Smooth muscle cell (in vitro differentiated cells): ENCODE measurements at regions not wholly inside any gene's neighbourhood (a gene's known extent, or its start where the extent isn't known, plus 50 kb on each side); places are given as distances from the start of the nearest gene placed in this dataset.

Experiments used
- DNase-seq: peaks from one replicate; lab custom pipeline; 2025; ENCODE audit not compliant: unreplicated experiment; lab: John Stamatoyannopoulos, UW
- H2AFZ ChIP-seq: fragments of 200-600 bp; sonication (generic); 2 replicates; pipeline ENCODE4 v1.6.0; 2016; ENCODE audit warnings: antibody characterized with exemption, low read depth, mild to moderate bottlenecking
- H3F3A ChIP-seq: fragments of 200-600 bp; sonication (generic); 2 replicates; pipeline ENCODE4 v1.6.0; 2017; ENCODE audit warnings: antibody characterized with exemption, low read depth
- H3K27ac ChIP-seq: fragments of 200-600 bp; sonication (generic); 2 replicates; pipeline ENCODE4 v1.5.1; 2016; ENCODE audit warnings: low read depth, mild to moderate bottlenecking
- H3K27me3 ChIP-seq: fragments of 200-600 bp; sonication (generic); 2 replicates; pipeline ENCODE4 v1.6.1; 2016; ENCODE audit warnings: low read depth, mild to moderate bottlenecking
- H3K36me3 ChIP-seq: fragments of 200-600 bp; sonication (generic); 2 replicates; pipeline ENCODE4 v1.5.1; 2016; ENCODE audit warnings: low read depth
- H3K4me1 ChIP-seq: fragments of 200-600 bp; sonication (generic); 2 replicates; pipeline ENCODE4 v1.5.1; 2016; ENCODE audit warnings: low read depth
- H3K4me2 ChIP-seq: fragments of 200-600 bp; sonication (generic); 2 replicates; pipeline ENCODE4 v1.6.0; 2016; ENCODE audit warnings: mild to moderate bottlenecking
- H3K4me3 ChIP-seq: fragments of 200-600 bp; sonication (generic); 2 replicates; pipeline ENCODE4 v1.5.1; 2016; ENCODE audit warnings: mild to moderate bottlenecking
- H3K79me2 ChIP-seq: fragments of 200-600 bp; sonication (generic); 2 replicates; pipeline ENCODE4 v1.6.0; 2016; ENCODE audit warnings: low read depth, mild to moderate bottlenecking
- H3K9ac ChIP-seq: fragments of 200-600 bp; sonication (generic); 2 replicates; pipeline ENCODE4 v1.6.0; 2016; ENCODE audit warnings: low read depth
- H3K9me3 ChIP-seq: fragments of 200-600 bp; sonication (generic); replicated peaks from 2 replicates; pipeline ENCODE4 v1.5.1; 2016; ENCODE audit warnings: low read depth
- H4K20me1 ChIP-seq: fragments of 200-600 bp; sonication (generic); 2 replicates; pipeline ENCODE4 v1.6.0; 2016; ENCODE audit warnings: low read depth
- CTCF ChIP-seq: fragments of 200-600 bp; sonication (generic); IDR thresholded peaks from 2 replicates; pipeline ENCODE4 v1.5.1; 2017; ENCODE audit warnings: borderline replicate concordance, mild to moderate bottlenecking, antibody characterized with exemption; ENCODE audit not compliant: insufficient read depth, poor library complexity, severe bottlenecking
- WGBS: methylation state at CpG from one replicate; pipeline ENCODE4 v1.1.7; 2016; ENCODE audit warnings: low lambda C conversion rate; 5-methylcytosine and 5-hydroxymethylcytosine counted together

- no peaks in the 10 kb centered on the region for H3K27me3 ChIP-seq
- no peak overlapping the region for H3K27ac ChIP-seq
- no peaks in the 10 kb centered on the region for H3K36me3 ChIP-seq
- H3K4me3 ChIP-seq: no peak overlapping the region
- H2AFZ ChIP-seq: no peak overlapping the region
- H3K9me3 ChIP-seq: no peaks in the 10 kb centered on the region
- H3F3A ChIP-seq: no peaks in the 10 kb centered on the region
- H3K9ac ChIP-seq: no peak overlapping the region
- no peak for TF ChIP-seq CTCF
- no peak overlapping the region for H3K4me2 ChIP-seq
- WGBS: 86% methylated on average over 6 of the region's 6 CpGs
- DNase-seq: no peak
- H4K20me1 ChIP-seq: no peaks in the 10 kb centered on the region
- H3K4me1 ChIP-seq: no peaks in the 10 kb centered on the region
- no peaks in the 10 kb centered on the region for H3K79me2 ChIP-seq
These were observed 93.2 kb upstream of the ADAMTS16 start for GRCh38 chr5:5046680-5047502.

- Histone ChIP-seq H3K9ac (no peak overlapping the region), H3K27me3 (no peaks in the 10 kb centered on the region), H3K9me3 (no peaks in the 10 kb centered on the region), H3K36me3 (no peaks in the 10 kb centered on the region), H3K79me2 (no peaks in the 10 kb centered on the region), H2AFZ (no peak overlapping the region), H3K4me2 (peak overlapping the region; percentile 17), H4K20me1 (no peaks in the 10 kb centered on the region), H3K4me3 (no peak overlapping the region), H3F3A (no peaks in the 10 kb centered on the region), H3K27ac (no peak overlapping the region), H3K4me1 (no peaks in the 10 kb centered on the region)
- DNase-seq: no peak
- 20% methylated on average over 3 of the region's 3 CpGs for WGBS
- TF ChIP-seq CTCF: no peak
These were observed 89.3 kb upstream of the ADAMTS16 start for GRCh38 chr5:5050801-5051200.

GRCh38 chr5:5055712-5056111 lies 84.4 kb upstream of the ADAMTS16 start:
- no peak for TF ChIP-seq CTCF
- Histone ChIP-seq H2AFZ (no peak overlapping the region), H4K20me1 (no peaks in the 10 kb centered on the region), H3K79me2 (no peaks in the 10 kb centered on the region), H3K4me2 (no peak overlapping the region), H3K27me3 (no peaks in the 10 kb centered on the region), H3K9me3 (no peaks in the 10 kb centered on the region), H3K4me1 (no peaks in the 10 kb centered on the region), H3K4me3 (no peak overlapping the region), H3K9ac (no peak overlapping the region), H3K36me3 (no peaks in the 10 kb centered on the region), H3K27ac (no peak overlapping the region), H3F3A (no peaks in the 10 kb centered on the region)
- 90% methylated on average over 1 of the region's 1 CpG for WGBS
- DNase-seq: no peak

- no peak overlapping the region for H3K27ac ChIP-seq
- TF ChIP-seq CTCF: no peak
- no peaks in the 10 kb centered on the region for H3K36me3 ChIP-seq
- no peaks in the 10 kb centered on the region for H3K4me1 ChIP-seq
- no peaks in the 10 kb centered on the region for H3K9me3 ChIP-seq
- no peaks in the 10 kb centered on the region for H3F3A ChIP-seq
- DNase-seq: no peak
- no peaks in the 10 kb centered on the region for H3K79me2 ChIP-seq
- no peak overlapping the region for H3K4me2 ChIP-seq
- no peaks in the 10 kb centered on the region for H4K20me1 ChIP-seq
- H3K27me3 ChIP-seq: no peaks in the 10 kb centered on the region
- WGBS: 97% methylated on average over 12 of the region's 12 CpGs
- no peak overlapping the region for H3K9ac ChIP-seq
- H2AFZ ChIP-seq: no peak overlapping the region
- H3K4me3 ChIP-seq: no peak overlapping the region
These were observed 78.3 kb upstream of the ADAMTS16 start for GRCh38 chr5:5061836-5062235.
